Panc1 (cell line): ENCODE measurements at regions not wholly inside any gene's neighbourhood (a gene's known extent, or its start where the extent isn't known, plus 50 kb on each side); places are given as distances from the start of the nearest gene placed in this dataset.

Experiments used
- ATAC-seq: fragments of 200-7000 bp; cut with Tn5 transposase; 2 replicates; pipeline ENCODE4 v1.9.1; 2020; ENCODE audit warnings: mild to moderate bottlenecking, moderate library complexity
- BruUV-seq: library from RNA; stranded (reverse); fragments of 400-500 nt; replicated peaks from 2 replicates; lab custom pipeline; 2021; lab: Mats Ljungman, UMichigan
- CTCF ChIA-PET: fragments of 300-600 bp; sonication (Branson Sonifier 250); formaldehyde crosslinking; loops from one replicate; lab custom pipeline; 2022; ENCODE audit warnings: antibody characterized with exemption; lab: Charles Lee
- POLR2A ChIA-PET: fragments of 300-600 bp; sonication (Branson Sonifier 250); formaldehyde crosslinking; loops from one replicate; lab custom pipeline; 2022; ENCODE audit warnings: antibody characterized with exemption; lab: Charles Lee
- DNase-seq: peaks from one replicate; pipeline ENCODE4 v3.0.0-alpha.2; 2010; ENCODE audit warnings: low read depth, low spot score
- H3K27ac ChIP-seq: 2 replicates; pipeline ENCODE4 v1.5.1; 2011; ENCODE audit warnings: mild to moderate bottlenecking, low read length, inconsistent platforms
- H3K27me3 ChIP-seq: fragments of 200-500 bp; sonication (Bioruptor generic); 2 replicates; pipeline ENCODE4 v1.6.0; 2014; ENCODE audit warnings: low read length, inconsistent platforms; ENCODE audit not compliant: control insufficient read depth, insufficient read depth
- H3K36me3 ChIP-seq: fragments of 200-500 bp; sonication (Bioruptor generic); 2 replicates; pipeline ENCODE4 v1.5.1; 2014; ENCODE audit warnings: inconsistent platforms, mild to moderate bottlenecking, low read length, moderate library complexity; ENCODE audit not compliant: control insufficient read depth, insufficient read depth
- H3K4me1 ChIP-seq: 2 replicates; pipeline ENCODE4 v1.5.1; 2011; ENCODE audit warnings: inconsistent platforms, mild to moderate bottlenecking, low read length, moderate library complexity; ENCODE audit not compliant: control insufficient read depth, insufficient read depth
- H3K4me3 ChIP-seq, 2 experiments: 2 replicates each; pipeline ENCODE4 v1.5.1; 2011 to 2012; ENCODE audit warnings: low read depth in 2 of 2, low read length in 2 of 2, mild to moderate bottlenecking in 2 of 2, inconsistent platforms in 1 of 2, moderate library complexity in 1 of 2
- H3K9me3 ChIP-seq: fragments of 200-500 bp; sonication (Bioruptor generic); 2 replicates; pipeline ENCODE4 v1.5.1; 2014; ENCODE audit warnings: low read depth, mild to moderate bottlenecking, inconsistent platforms, low read length, moderate library complexity; ENCODE audit not compliant: control insufficient read depth, insufficient read depth
- CTCF ChIP-seq: fragments of 450-650 bp; IDR thresholded peaks from 2 replicates; pipeline ENCODE4 v1.5.1; 2017; ENCODE audit warnings: mild to moderate bottlenecking
- POLR2AphosphoS5 ChIP-seq: IDR thresholded peaks from 2 replicates; pipeline ENCODE4 v1.6.1; 2012; ENCODE audit warnings: mild to moderate bottlenecking, low read depth, low read length, moderate library complexity
- REST ChIP-seq, 2 experiments: IDR thresholded peaks; 2 replicates each; pipeline ENCODE4 v1.6.1; 2011 to 2012; ENCODE audit warnings: low read depth in 2 of 2, control low read depth in 1 of 2, low read length in 1 of 2, mild to moderate bottlenecking in 1 of 2, moderate library complexity in 1 of 2; ENCODE audit not compliant: insufficient read depth in 1 of 2
- SIN3A ChIP-seq: IDR thresholded peaks from 2 replicates; pipeline ENCODE4 v1.6.1; 2012; ENCODE audit warnings: low read depth, mild to moderate bottlenecking, low read length, moderate library complexity, borderline replicate concordance; ENCODE audit not compliant: insufficient read depth
- TCF7L2 ChIP-seq: IDR thresholded peaks from 2 replicates; pipeline ENCODE4 v1.6.1; 2011; ENCODE audit warnings: mild to moderate bottlenecking, low read depth, low read length, inconsistent platforms
- in situ Hi-C: cut with HindIII; loops from 2 replicates; pipeline ENCODE4 v1.10.0; 2016; ENCODE audit warnings: low sequenced_read_pairs, low pct_unique_long_range_greater_than_20kb
- intact Hi-C: fragments of 100-400 bp; cut with micrococcal nuclease; formaldehyde crosslinking; loops from one replicate; pipeline ENCODE4 v1.10.0; 2022; ENCODE audit not compliant: unreplicated experiment

- no TSS peak for BruUV-seq
- no peak overlapping the region for H3K27ac ChIP-seq
- ChIA-PET POLR2A (no interaction called here), CTCF (no interaction called here)
- no peak overlapping the region for H3K4me3 ChIP-seq
- in situ Hi-C loops (no loop called here), intact Hi-C loops (no loop called here)
- peaks cover 11% of the 10 kb centered on the region for H3K27me3 ChIP-seq
- ATAC-seq (no peak), DNase-seq (no peak)
- H3K36me3 ChIP-seq = no peaks in the 10 kb centered on the region
- TF ChIP-seq POLR2AphosphoS5 = no peak
- TF ChIP-seq REST (IDR thresholded peaks at IDR 0.05; ENCODE audit: insufficient read depth in 1 of 2, low read depth in 2 of 2, low read length in 1 of 2) = no peak
- no peak for TF ChIP-seq CTCF
- no peak for TF ChIP-seq TCF7L2
- TF ChIP-seq SIN3A = no peak
- H3K4me1 ChIP-seq = no peaks in the 10 kb centered on the region
- no peaks in the 10 kb centered on the region for H3K9me3 ChIP-seq
Observed at GRCh38 chr7:35505066-35505465, 189.9 kb downstream of the HERPUD2 start.

GRCh38 chr7:35504365-35504764 is 190.6 kb downstream of the HERPUD2 start:
- in situ Hi-C loops = no loop called here
- Histone ChIP-seq H3K4me1 (no peaks in the 10 kb centered on the region), H3K36me3 (no peaks in the 10 kb centered on the region), H3K9me3 (no peaks in the 10 kb centered on the region), H3K4me3 (no peak overlapping the region), H3K27ac (no peak overlapping the region), H3K27me3 (peaks cover 8% of the 10 kb centered on the region)
- POLR2A ChIA-PET = interaction anchor here (0.6 kb wide), 1 partner anchor 601 kb away, joined by 4 read pairs; no protein-coding TSS in a partner anchor
- intact Hi-C loops = no loop called here
- CTCF ChIA-PET = no interaction called here
- BruUV-seq = no TSS peak
- TF ChIP-seq POLR2AphosphoS5 (no peak), REST (IDR thresholded peaks at IDR 0.05; ENCODE audit: insufficient read depth in 1 of 2, low read depth in 2 of 2, low read length in 1 of 2) (no peak), TCF7L2 (no peak), CTCF (no peak), SIN3A (no peak)
- ATAC-seq = no peak
- no peak for DNase-seq
